WTC11 (cell line): ENCODE measurements at regions not wholly inside any gene's neighbourhood (a gene's known extent, or its start where the extent isn't known, plus 50 kb on each side); places are given as distances from the start of the nearest gene placed in this dataset.

Experiments used
- ATAC-seq: fragments of 200-7000 bp; cut with Tn5 transposase; 2 replicates; pipeline ENCODE4 v1.10.0; 2021; ENCODE audit warnings: mild to moderate bottlenecking, moderate library complexity
- CTCF ChIA-PET: fragments of 300-600 bp; sonication (Branson Sonifier 250); formaldehyde crosslinking; loops from one replicate; lab custom pipeline; 2021; ENCODE audit warnings: antibody characterized with exemption; lab: Charles Lee
- POLR2A ChIA-PET: fragments of 350-600 bp; sonication (Branson Sonifier 250); formaldehyde crosslinking; loops from one replicate; lab custom pipeline; 2021; ENCODE audit warnings: antibody characterized with exemption; lab: Charles Lee
- DNase-seq: peaks from one replicate; pipeline ENCODE4 v3.0.0; 2021; ENCODE audit warnings: low spot score
- H3K27ac Mint-ChIP-seq: 2 replicates; pipeline ENCODE4 v1.8.0; 2021; ENCODE audit warnings: mixed read lengths
- H3K27me3 Mint-ChIP-seq: 2 replicates; pipeline ENCODE4 v1.8.0; 2021; ENCODE audit warnings: low read depth, mild to moderate bottlenecking, moderate library complexity, mixed read lengths
- H3K36me3 Mint-ChIP-seq: 2 replicates; pipeline ENCODE4 v1.8.0; 2021; ENCODE audit warnings: mixed read lengths
- H3K4me1 Mint-ChIP-seq: 2 replicates; pipeline ENCODE4 v1.8.0; 2022; ENCODE audit warnings: mixed read lengths
- H3K4me3 Mint-ChIP-seq: 2 replicates; pipeline ENCODE4 v1.8.0; 2021; ENCODE audit warnings: mild to moderate bottlenecking, moderate library complexity, mixed read lengths
- H3K9me3 Mint-ChIP-seq: 2 replicates; pipeline ENCODE4 v1.8.0; 2021; ENCODE audit warnings: mixed read lengths
- ATF1 ChIP-seq: sonication (generic); formaldehyde crosslinking; IDR thresholded peaks from 2 replicates; pipeline ENCODE4 v1.8.1; 2023; ENCODE audit warnings: mild to moderate bottlenecking, moderate library complexity, missing genetic modification reagents
- CBFB ChIP-seq: sonication (generic); formaldehyde crosslinking; IDR thresholded peaks from 2 replicates; pipeline ENCODE4 v1.8.1; 2022; ENCODE audit warnings: mild to moderate bottlenecking, low read depth, missing genetic modification reagents
- ELF4 ChIP-seq: sonication (generic); formaldehyde crosslinking; IDR thresholded peaks from 2 replicates; pipeline ENCODE4 v1.8.1; 2022; ENCODE audit warnings: low read depth, mild to moderate bottlenecking, moderate library complexity, missing genetic modification reagents
- FOXJ3 ChIP-seq: sonication (generic); formaldehyde crosslinking; IDR thresholded peaks from 2 replicates; pipeline ENCODE4 v1.9.0; 2021; ENCODE audit warnings: missing genetic modification reagents, mild to moderate bottlenecking, borderline replicate concordance
- KAT7 ChIP-seq: sonication (generic); formaldehyde crosslinking; IDR thresholded peaks from 2 replicates; pipeline ENCODE4 v1.8.1; 2023; ENCODE audit warnings: missing genetic modification reagents, mild to moderate bottlenecking, borderline replicate concordance
- MXD4 ChIP-seq: fragments of 250-450 bp; sonication (Bioruptor Pico); IDR thresholded peaks from 2 replicates; pipeline ENCODE4 v1.8.0; 2021; ENCODE audit warnings: mild to moderate bottlenecking, moderate library complexity, borderline replicate concordance
- MYBL2 ChIP-seq: sonication (generic); formaldehyde crosslinking; IDR thresholded peaks from 2 replicates; pipeline ENCODE4 v1.8.1; 2023; ENCODE audit warnings: mild to moderate bottlenecking, moderate library complexity, missing genetic modification reagents
- NR1H2 ChIP-seq: sonication (generic); formaldehyde crosslinking; IDR thresholded peaks from 2 replicates; pipeline ENCODE4 v1.9.0; 2021; ENCODE audit warnings: mild to moderate bottlenecking, moderate library complexity, missing genetic modification reagents
- RORB ChIP-seq: fragments of 250-450 bp; sonication (Bioruptor Pico); IDR thresholded peaks from 2 replicates; pipeline ENCODE4 v1.9.0; 2021; ENCODE audit warnings: mild to moderate bottlenecking
- ZNF263 ChIP-seq: sonication (generic); formaldehyde crosslinking; IDR thresholded peaks from 2 replicates; pipeline ENCODE4 v1.8.1; 2022; ENCODE audit warnings: low read depth, mild to moderate bottlenecking, moderate library complexity, missing genetic modification reagents
- ZNF396 ChIP-seq: fragments of 250-450 bp; sonication (Bioruptor Pico); IDR thresholded peaks from 2 replicates; pipeline ENCODE4 v1.8.0; 2021; ENCODE audit warnings: mild to moderate bottlenecking, moderate library complexity, borderline replicate concordance
- ZNF423 ChIP-seq: fragments of 250-450 bp; sonication (Bioruptor Pico); IDR thresholded peaks from 2 replicates; pipeline ENCODE4 v2.1.2; 2022; ENCODE audit warnings: mild to moderate bottlenecking, moderate library complexity
- ZNF671 ChIP-seq: fragments of 250-450 bp; sonication (Bioruptor Pico); IDR thresholded peaks from 2 replicates; pipeline ENCODE4 v1.8.0; 2021; ENCODE audit warnings: mild to moderate bottlenecking
- TF ChIP-seq, protein P1 (sequence below): sonication (generic); formaldehyde crosslinking; IDR thresholded peaks from 2 replicates; pipeline ENCODE4 v1.8.1; 2022; ENCODE audit warnings: low read depth, mild to moderate bottlenecking, moderate library complexity, missing genetic modification reagents, borderline replicate concordance
- TF ChIP-seq, protein P2 (sequence below): sonication (generic); formaldehyde crosslinking; IDR thresholded peaks from 2 replicates; pipeline ENCODE4 v1.8.1; 2023; ENCODE audit warnings: mild to moderate bottlenecking, missing genetic modification reagents
- TF ChIP-seq, protein P3 (sequence below): sonication (generic); formaldehyde crosslinking; IDR thresholded peaks from 2 replicates; pipeline ENCODE4 v1.8.1; 2022; ENCODE audit warnings: mild to moderate bottlenecking, moderate library complexity, missing genetic modification reagents
- TF ChIP-seq, protein P4 (sequence below): sonication (generic); formaldehyde crosslinking; IDR thresholded peaks from 2 replicates; pipeline ENCODE4 v1.8.1; 2023; ENCODE audit warnings: mild to moderate bottlenecking, moderate library complexity, missing genetic modification reagents
- TF ChIP-seq, protein P5 (sequence below): fragments of 250-450 bp; sonication (Bioruptor Pico); IDR thresholded peaks from 2 replicates; pipeline ENCODE4 v1.8.0; 2021; ENCODE audit warnings: mild to moderate bottlenecking
- TF ChIP-seq, protein P6 (sequence below): sonication (generic); formaldehyde crosslinking; IDR thresholded peaks from 2 replicates; pipeline ENCODE4 v1.8.1; 2023; ENCODE audit warnings: mild to moderate bottlenecking, missing genetic modification reagents
- TF ChIP-seq, protein P7 (sequence below): sonication (generic); formaldehyde crosslinking; IDR thresholded peaks from 2 replicates; pipeline ENCODE4 v1.8.1; 2022; ENCODE audit warnings: low read depth, missing genetic modification reagents, borderline replicate concordance
- TF ChIP-seq, protein P8 (sequence below): sonication (generic); formaldehyde crosslinking; IDR thresholded peaks from 2 replicates; pipeline ENCODE4 v1.8.1; 2022; ENCODE audit warnings: missing genetic modification reagents, borderline replicate concordance
- TF ChIP-seq, protein P9 (sequence below): fragments of 250-450 bp; sonication (Bioruptor Pico); IDR thresholded peaks from 2 replicates; pipeline ENCODE4 v1.9.0; 2021; ENCODE audit warnings: mild to moderate bottlenecking

DNA sequence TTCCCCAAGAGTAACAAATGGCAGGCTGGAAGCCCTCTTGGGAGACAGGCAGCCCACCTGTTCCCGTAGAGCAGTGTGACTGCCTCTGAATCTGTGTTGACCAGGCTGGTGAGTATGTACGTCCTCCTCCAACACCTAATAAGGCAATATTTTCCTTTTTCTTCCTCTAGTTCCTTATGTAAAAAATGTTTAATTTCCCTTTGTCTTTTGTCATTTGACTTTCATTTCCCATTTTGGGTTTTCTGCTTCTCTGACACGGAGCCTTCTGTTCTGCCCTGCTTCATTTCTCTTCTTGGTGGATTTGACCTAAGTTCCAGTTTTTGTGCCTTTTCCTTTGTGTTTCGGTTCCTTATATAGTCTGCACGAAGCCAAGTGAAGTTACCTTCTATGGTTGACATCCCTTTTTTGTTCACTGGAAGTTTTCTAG lies 65.8 kb upstream of the ATF3 start:
- ATAC-seq (no peak), DNase-seq (no peak)
- TF ChIP-seq, protein P1, sequence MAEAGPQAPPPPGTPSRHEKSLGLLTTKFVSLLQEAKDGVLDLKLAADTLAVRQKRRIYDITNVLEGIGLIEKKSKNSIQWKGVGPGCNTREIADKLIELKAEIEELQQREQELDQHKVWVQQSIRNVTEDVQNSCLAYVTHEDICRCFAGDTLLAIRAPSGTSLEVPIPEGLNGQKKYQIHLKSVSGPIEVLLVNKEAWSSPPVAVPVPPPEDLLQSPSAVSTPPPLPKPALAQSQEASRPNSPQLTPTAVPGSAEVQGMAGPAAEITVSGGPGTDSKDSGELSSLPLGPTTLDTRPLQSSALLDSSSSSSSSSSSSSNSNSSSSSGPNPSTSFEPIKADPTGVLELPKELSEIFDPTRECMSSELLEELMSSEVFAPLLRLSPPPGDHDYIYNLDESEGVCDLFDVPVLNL (CRISPR knock-in tag), result no peak
- TF ChIP-seq RORB (no peak), NR1H2 (no peak), CBFB (CRISPR knock-in tag) (no peak), ZNF396 (no peak), ZNF671 (no peak), ZNF263 (CRISPR knock-in tag) (no peak), KAT7 (CRISPR knock-in tag) (no peak), FOXJ3 (CRISPR knock-in tag) (no peak), ELF4 (CRISPR knock-in tag) (no peak)
- TF ChIP-seq, protein P2, sequence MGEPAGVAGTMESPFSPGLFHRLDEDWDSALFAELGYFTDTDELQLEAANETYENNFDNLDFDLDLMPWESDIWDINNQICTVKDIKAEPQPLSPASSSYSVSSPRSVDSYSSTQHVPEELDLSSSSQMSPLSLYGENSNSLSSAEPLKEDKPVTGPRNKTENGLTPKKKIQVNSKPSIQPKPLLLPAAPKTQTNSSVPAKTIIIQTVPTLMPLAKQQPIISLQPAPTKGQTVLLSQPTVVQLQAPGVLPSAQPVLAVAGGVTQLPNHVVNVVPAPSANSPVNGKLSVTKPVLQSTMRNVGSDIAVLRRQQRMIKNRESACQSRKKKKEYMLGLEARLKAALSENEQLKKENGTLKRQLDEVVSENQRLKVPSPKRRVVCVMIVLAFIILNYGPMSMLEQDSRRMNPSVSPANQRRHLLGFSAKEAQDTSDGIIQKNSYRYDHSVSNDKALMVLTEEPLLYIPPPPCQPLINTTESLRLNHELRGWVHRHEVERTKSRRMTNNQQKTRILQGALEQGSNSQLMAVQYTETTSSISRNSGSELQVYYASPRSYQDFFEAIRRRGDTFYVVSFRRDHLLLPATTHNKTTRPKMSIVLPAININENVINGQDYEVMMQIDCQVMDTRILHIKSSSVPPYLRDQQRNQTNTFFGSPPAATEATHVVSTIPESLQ (CRISPR knock-in tag), result no peak
- TF ChIP-seq, protein P3, sequence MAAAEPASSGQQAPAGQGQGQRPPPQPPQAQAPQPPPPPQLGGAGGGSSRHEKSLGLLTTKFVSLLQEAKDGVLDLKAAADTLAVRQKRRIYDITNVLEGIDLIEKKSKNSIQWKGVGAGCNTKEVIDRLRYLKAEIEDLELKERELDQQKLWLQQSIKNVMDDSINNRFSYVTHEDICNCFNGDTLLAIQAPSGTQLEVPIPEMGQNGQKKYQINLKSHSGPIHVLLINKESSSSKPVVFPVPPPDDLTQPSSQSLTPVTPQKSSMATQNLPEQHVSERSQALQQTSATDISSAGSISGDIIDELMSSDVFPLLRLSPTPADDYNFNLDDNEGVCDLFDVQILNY (CRISPR knock-in tag), result no peak
- TF ChIP-seq, protein P4, sequence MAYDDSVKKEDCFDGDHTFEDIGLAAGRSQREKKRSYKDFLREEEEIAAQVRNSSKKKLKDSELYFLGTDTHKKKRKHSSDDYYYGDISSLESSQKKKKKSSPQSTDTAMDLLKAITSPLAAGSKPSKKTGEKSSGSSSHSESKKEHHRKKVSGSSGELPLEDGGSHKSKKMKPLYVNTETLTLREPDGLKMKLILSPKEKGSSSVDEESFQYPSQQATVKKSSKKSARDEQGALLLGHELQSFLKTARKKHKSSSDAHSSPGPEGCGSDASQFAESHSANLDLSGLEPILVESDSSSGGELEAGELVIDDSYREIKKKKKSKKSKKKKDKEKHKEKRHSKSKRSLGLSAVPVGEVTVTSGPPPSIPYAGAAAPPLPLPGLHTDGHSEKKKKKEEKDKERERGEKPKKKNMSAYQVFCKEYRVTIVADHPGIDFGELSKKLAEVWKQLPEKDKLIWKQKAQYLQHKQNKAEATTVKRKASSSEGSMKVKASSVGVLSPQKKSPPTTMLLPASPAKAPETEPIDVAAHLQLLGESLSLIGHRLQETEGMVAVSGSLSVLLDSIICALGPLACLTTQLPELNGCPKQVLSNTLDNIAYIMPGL, result no peak
- TF ChIP-seq, protein P5, sequence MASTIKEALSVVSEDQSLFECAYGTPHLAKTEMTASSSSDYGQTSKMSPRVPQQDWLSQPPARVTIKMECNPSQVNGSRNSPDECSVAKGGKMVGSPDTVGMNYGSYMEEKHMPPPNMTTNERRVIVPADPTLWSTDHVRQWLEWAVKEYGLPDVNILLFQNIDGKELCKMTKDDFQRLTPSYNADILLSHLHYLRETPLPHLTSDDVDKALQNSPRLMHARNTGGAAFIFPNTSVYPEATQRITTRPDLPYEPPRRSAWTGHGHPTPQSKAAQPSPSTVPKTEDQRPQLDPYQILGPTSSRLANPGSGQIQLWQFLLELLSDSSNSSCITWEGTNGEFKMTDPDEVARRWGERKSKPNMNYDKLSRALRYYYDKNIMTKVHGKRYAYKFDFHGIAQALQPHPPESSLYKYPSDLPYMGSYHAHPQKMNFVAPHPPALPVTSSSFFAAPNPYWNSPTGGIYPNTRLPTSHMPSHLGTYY (CRISPR knock-in tag), result no peak
- no peaks in the 10 kb centered on the region for H3K27me3 Mint-ChIP-seq
- H3K9me3 Mint-ChIP-seq, result peaks cover 2% of the 10 kb centered on the region
- H3K4me1 Mint-ChIP-seq, result peaks cover 19% of the 10 kb centered on the region
- H3K4me3 Mint-ChIP-seq, result no peak overlapping the region
- no peak overlapping the region; the same call in 1 of the 2 replicates for H3K27ac Mint-ChIP-seq
- no peaks in the 10 kb centered on the region for H3K36me3 Mint-ChIP-seq
- ChIA-PET POLR2A (no interaction called here), CTCF (no interaction called here)

DNA sequence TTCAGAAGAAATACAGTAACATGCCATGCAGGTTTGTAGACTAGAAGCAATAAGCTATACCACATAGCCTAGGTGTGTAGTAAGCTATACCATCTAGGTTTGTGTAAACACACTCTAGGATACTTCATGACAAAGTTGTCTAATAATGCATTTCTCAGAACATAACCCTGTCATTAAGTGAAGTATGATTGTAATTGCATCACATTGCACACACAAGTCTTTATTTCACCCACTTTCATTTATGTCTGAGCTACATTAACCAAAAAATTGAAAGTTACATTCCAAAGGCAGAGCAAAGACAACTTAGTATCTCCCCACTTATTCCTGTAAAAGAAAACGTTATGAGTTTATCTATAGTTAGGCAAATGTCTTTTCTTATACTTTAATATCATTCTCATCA lies 64.5 kb upstream of the ATF3 start:
- Mint-ChIP-seq H3K4me1 (peaks cover 21% of the 10 kb centered on the region), H3K27ac (no peak overlapping the region), H3K27me3 (no peaks in the 10 kb centered on the region), H3K4me3 (no peak overlapping the region), H3K36me3 (no peaks in the 10 kb centered on the region), H3K9me3 (no peaks in the 10 kb centered on the region)
- ChIA-PET POLR2A (no interaction called here), CTCF (no interaction called here)
- ATAC-seq, result no peak
- no peak for DNase-seq
- TF ChIP-seq ZNF423 (CRISPR knock-in tag) (no peak), ELF4 (CRISPR knock-in tag) (no peak), ATF1 (no peak), MXD4 (CRISPR knock-in tag) (no peak), MYBL2 (CRISPR knock-in tag) (no peak)
- TF ChIP-seq, protein P6, sequence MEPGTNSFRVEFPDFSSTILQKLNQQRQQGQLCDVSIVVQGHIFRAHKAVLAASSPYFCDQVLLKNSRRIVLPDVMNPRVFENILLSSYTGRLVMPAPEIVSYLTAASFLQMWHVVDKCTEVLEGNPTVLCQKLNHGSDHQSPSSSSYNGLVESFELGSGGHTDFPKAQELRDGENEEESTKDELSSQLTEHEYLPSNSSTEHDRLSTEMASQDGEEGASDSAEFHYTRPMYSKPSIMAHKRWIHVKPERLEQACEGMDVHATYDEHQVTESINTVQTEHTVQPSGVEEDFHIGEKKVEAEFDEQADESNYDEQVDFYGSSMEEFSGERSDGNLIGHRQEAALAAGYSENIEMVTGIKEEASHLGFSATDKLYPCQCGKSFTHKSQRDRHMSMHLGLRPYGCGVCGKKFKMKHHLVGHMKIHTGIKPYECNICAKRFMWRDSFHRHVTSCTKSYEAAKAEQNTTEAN, result no peak
- TF ChIP-seq, protein P7, sequence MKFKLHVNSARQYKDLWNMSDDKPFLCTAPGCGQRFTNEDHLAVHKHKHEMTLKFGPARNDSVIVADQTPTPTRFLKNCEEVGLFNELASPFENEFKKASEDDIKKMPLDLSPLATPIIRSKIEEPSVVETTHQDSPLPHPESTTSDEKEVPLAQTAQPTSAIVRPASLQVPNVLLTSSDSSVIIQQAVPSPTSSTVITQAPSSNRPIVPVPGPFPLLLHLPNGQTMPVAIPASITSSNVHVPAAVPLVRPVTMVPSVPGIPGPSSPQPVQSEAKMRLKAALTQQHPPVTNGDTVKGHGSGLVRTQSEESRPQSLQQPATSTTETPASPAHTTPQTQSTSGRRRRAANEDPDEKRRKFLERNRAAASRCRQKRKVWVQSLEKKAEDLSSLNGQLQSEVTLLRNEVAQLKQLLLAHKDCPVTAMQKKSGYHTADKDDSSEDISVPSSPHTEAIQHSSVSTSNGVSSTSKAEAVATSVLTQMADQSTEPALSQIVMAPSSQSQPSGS (CRISPR knock-in tag), result no peak
- TF ChIP-seq, protein P8, sequence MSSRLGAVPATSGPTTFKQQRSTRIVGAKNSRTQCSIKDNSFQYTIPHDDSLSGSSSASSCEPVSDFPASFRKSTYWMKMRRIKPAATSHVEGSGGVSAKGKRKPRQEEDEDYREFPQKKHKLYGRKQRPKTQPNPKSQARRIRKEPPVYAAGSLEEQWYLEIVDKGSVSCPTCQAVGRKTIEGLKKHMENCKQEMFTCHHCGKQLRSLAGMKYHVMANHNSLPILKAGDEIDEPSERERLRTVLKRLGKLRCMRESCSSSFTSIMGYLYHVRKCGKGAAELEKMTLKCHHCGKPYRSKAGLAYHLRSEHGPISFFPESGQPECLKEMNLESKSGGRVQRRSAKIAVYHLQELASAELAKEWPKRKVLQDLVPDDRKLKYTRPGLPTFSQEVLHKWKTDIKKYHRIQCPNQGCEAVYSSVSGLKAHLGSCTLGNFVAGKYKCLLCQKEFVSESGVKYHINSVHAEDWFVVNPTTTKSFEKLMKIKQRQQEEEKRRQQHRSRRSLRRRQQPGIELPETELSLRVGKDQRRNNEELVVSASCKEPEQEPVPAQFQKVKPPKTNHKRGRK (CRISPR knock-in tag), result no peak
- TF ChIP-seq, protein P9, sequence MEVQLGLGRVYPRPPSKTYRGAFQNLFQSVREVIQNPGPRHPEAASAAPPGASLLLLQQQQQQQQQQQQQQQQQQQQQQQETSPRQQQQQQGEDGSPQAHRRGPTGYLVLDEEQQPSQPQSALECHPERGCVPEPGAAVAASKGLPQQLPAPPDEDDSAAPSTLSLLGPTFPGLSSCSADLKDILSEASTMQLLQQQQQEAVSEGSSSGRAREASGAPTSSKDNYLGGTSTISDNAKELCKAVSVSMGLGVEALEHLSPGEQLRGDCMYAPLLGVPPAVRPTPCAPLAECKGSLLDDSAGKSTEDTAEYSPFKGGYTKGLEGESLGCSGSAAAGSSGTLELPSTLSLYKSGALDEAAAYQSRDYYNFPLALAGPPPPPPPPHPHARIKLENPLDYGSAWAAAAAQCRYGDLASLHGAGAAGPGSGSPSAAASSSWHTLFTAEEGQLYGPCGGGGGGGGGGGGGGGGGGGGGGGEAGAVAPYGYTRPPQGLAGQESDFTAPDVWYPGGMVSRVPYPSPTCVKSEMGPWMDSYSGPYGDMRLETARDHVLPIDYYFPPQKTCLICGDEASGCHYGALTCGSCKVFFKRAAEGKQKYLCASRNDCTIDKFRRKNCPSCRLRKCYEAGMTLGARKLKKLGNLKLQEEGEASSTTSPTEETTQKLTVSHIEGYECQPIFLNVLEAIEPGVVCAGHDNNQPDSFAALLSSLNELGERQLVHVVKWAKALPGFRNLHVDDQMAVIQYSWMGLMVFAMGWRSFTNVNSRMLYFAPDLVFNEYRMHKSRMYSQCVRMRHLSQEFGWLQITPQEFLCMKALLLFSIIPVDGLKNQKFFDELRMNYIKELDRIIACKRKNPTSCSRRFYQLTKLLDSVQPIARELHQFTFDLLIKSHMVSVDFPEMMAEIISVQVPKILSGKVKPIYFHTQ (CRISPR knock-in tag), result no peak
